ENCODE measurements at regions not wholly inside any gene's neighbourhood (a gene's known extent, or its start where the extent isn't known, plus 50 kb on each side); places are given as distances from the start of the nearest gene placed in this dataset.

GRCh38 chr11:128349650-128350299 is 237.6 kb downstream of the ETS1 start:
- TF ChIP-seq POLR2A (IDR thresholded peaks at IDR 0.05; ENCODE audit: low read depth, low read length) (no peak), SPI1 (IDR thresholded peaks at IDR 0.05; ENCODE audit: low read depth, low read length) (no peak), TAF1 (IDR thresholded peaks at IDR 0.05; ENCODE audit: low read depth, low read length) (no peak), PAX5 (IDR thresholded peaks at IDR 0.05; ENCODE audit: insufficient read depth, low read length, severe bottlenecking) (no peak), POU2F2 (IDR thresholded peaks at IDR 0.05; ENCODE audit: low read depth, low read length) (no peak), POLR2AphosphoS5 (IDR thresholded peaks at IDR 0.05; ENCODE audit: low read depth, low read length) (no peak)

GRCh38 chr11:128346804-128347203 is 240.6 kb downstream of the ETS1 start:
- DNase-seq (ENCODE audit: insufficient read length, low spot score): no peak
- no peak for TF ChIP-seq TAF1 (IDR thresholded peaks at IDR 0.05; ENCODE audit: low read depth, low read length)
- TF ChIP-seq PAX5 (IDR thresholded peaks at IDR 0.05; ENCODE audit: insufficient read depth, low read length, severe bottlenecking): no peak
- TF ChIP-seq POLR2A (IDR thresholded peaks at IDR 0.05; ENCODE audit: low read depth, low read length): no peak
- TF ChIP-seq POU2F2 (IDR thresholded peaks at IDR 0.05; ENCODE audit: low read depth, low read length): no peak
- no peak for TF ChIP-seq SPI1 (IDR thresholded peaks at IDR 0.05; ENCODE audit: low read depth, low read length)
- no peak for TF ChIP-seq POLR2AphosphoS5 (IDR thresholded peaks at IDR 0.05; ENCODE audit: low read depth, low read length)
- peak; percentile 13 for FAIRE-seq

More at GRCh38 chr11:128349650-128350299, 237.6 kb downstream of the ETS1 start:
- FAIRE-seq (no peak), DNase-seq (ENCODE audit: insufficient read length, low spot score) (no peak)

GRCh38 chr11:128345316-128345715 is 242.0 kb downstream of the ETS1 start:
- FAIRE-seq (no peak), DNase-seq (ENCODE audit: insufficient read length, low spot score) (no peak)
- TF ChIP-seq POLR2A (IDR thresholded peaks at IDR 0.05; ENCODE audit: low read depth, low read length): no peak
- TF ChIP-seq SPI1 (IDR thresholded peaks at IDR 0.05; ENCODE audit: low read depth, low read length): no peak
- no peak for TF ChIP-seq PAX5 (IDR thresholded peaks at IDR 0.05; ENCODE audit: insufficient read depth, low read length, severe bottlenecking)
- no peak for TF ChIP-seq POLR2AphosphoS5 (IDR thresholded peaks at IDR 0.05; ENCODE audit: low read depth, low read length)
- no peak for TF ChIP-seq TAF1 (IDR thresholded peaks at IDR 0.05; ENCODE audit: low read depth, low read length)
- TF ChIP-seq POU2F2 (IDR thresholded peaks at IDR 0.05; ENCODE audit: low read depth, low read length): no peak

- no peak for DNase-seq (ENCODE audit: insufficient read length, low spot score)
- TF ChIP-seq TAF1 (IDR thresholded peaks at IDR 0.05; ENCODE audit: low read depth, low read length) (no peak), PAX5 (IDR thresholded peaks at IDR 0.05; ENCODE audit: insufficient read depth, low read length, severe bottlenecking) (no peak), SPI1 (IDR thresholded peaks at IDR 0.05; ENCODE audit: low read depth, low read length) (no peak), POLR2AphosphoS5 (IDR thresholded peaks at IDR 0.05; ENCODE audit: low read depth, low read length) (no peak), POU2F2 (IDR thresholded peaks at IDR 0.05; ENCODE audit: low read depth, low read length) (no peak), POLR2A (IDR thresholded peaks at IDR 0.05; ENCODE audit: low read depth, low read length) (no peak)
- peak; percentile 82 for FAIRE-seq
These were observed 243.5 kb downstream of the ETS1 start for GRCh38 chr11:128343870-128344269.

GRCh38 chr11:128343135-128343514 is 244.2 kb downstream of the ETS1 start:
- FAIRE-seq (no peak), DNase-seq (ENCODE audit: insufficient read length, low spot score) (no peak)
- TF ChIP-seq POLR2A (IDR thresholded peaks at IDR 0.05; ENCODE audit: low read depth, low read length) (no peak), PAX5 (IDR thresholded peaks at IDR 0.05; ENCODE audit: insufficient read depth, low read length, severe bottlenecking) (no peak), POU2F2 (IDR thresholded peaks at IDR 0.05; ENCODE audit: low read depth, low read length) (no peak), TAF1 (IDR thresholded peaks at IDR 0.05; ENCODE audit: low read depth, low read length) (no peak), SPI1 (IDR thresholded peaks at IDR 0.05; ENCODE audit: low read depth, low read length) (no peak), POLR2AphosphoS5 (IDR thresholded peaks at IDR 0.05; ENCODE audit: low read depth, low read length) (no peak)

DNA sequence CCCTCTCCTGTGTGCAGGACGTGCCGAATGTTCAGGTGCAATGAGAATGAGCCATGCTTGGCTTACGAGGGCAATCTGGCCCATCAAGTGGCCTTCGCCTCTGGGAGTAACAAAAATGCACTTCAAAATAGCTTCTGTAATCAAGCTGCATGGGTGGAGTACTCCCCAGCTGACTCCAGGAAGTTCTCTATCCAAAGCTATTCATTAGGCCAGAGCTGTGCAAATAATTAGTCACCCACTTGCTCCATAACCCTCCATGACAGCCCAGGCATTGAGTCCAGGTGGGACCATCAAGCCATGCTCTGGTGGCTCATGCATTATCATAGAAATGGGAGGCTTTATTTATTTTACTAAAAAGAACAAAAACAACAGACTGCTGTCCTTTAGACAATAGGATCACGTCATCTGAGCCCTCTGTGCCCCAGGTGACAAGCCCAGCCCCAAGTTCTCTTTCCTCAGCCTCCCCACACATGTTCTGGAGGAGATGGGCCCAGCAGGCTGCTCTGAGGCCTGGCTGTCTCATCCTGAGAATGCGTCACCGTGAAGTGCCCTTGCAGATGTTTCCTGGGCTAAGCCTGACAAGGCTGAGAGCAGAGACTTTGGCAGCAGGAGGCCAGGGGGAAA is 244.7 kb downstream of the ETS1 start:
- DNase-seq (ENCODE audit: insufficient read length, low spot score) (peak; percentile 32), FAIRE-seq (peak; percentile 91)
- TF ChIP-seq TAF1 (IDR thresholded peaks at IDR 0.05; ENCODE audit: low read depth, low read length): no peak
- TF ChIP-seq POLR2AphosphoS5 (IDR thresholded peaks at IDR 0.05; ENCODE audit: low read depth, low read length): peak; percentile 21; the same call in 1 of the 2 replicates

DNA sequence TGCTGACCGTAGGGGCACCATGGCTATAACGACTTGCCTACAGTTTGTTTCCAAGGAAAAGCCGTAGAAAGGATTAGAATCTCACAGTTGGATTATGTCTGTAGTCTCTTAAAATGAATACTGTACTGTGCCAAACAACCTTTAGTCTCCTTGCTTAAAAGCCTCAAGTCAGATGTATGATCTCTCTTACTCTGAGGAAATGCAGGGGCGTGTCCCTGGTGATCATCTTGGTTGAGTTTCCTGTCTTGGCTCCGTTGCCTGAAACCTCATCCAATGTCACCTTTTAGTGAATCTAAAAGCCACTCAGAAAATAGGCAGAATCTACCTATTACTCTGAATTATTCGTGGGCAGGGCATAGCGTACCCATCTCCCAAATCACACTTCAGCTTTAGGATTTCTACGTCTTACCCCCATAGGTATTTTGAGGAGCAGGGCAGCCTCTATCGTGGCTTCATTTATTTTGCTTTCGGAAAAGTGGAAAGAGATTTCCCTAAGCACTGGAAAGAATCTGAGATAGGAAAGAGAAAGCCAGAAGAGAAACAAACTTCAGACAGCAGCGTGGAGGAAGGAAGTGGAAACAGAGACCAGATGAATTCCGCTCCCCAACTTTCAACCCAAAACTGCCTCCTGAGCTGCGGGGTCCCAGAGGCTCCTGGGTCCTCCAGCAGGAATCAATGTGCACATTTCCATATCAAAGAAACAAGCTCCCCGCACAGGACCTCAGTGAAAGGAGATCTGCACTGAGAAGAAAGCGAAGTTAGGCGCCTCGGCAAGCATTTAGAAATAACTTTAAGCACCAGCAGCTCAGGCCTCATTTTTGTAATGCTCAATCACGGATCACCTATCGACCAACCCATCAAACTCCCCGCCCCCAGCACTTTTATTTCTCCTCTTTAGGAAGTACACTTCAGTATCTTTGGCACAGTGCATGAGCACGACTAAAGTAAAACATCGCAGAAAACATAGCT is 245.8 kb downstream of the ETS1 start:
- peak; percentile 33 for FAIRE-seq
- TF ChIP-seq POU2F2 (IDR thresholded peaks at IDR 0.05; ENCODE audit: low read depth, low read length) (no peak), SPI1 (IDR thresholded peaks at IDR 0.05; ENCODE audit: low read depth, low read length) (no peak), PAX5 (IDR thresholded peaks at IDR 0.05; ENCODE audit: insufficient read depth, low read length, severe bottlenecking) (no peak), TAF1 (IDR thresholded peaks at IDR 0.05; ENCODE audit: low read depth, low read length) (no peak), POLR2AphosphoS5 (IDR thresholded peaks at IDR 0.05; ENCODE audit: low read depth, low read length) (no peak), POLR2A (IDR thresholded peaks at IDR 0.05; ENCODE audit: low read depth, low read length) (no peak)
- no peak for DNase-seq (ENCODE audit: insufficient read length, low spot score)

GRCh38 chr11:128339792-128340191 is 247.6 kb downstream of the ETS1 start:
- TF ChIP-seq POU2F2 (IDR thresholded peaks at IDR 0.05; ENCODE audit: low read depth, low read length) (no peak), TAF1 (IDR thresholded peaks at IDR 0.05; ENCODE audit: low read depth, low read length) (no peak), PAX5 (IDR thresholded peaks at IDR 0.05; ENCODE audit: insufficient read depth, low read length, severe bottlenecking) (no peak), POLR2AphosphoS5 (IDR thresholded peaks at IDR 0.05; ENCODE audit: low read depth, low read length) (no peak), POLR2A (IDR thresholded peaks at IDR 0.05; ENCODE audit: low read depth, low read length) (no peak), SPI1 (IDR thresholded peaks at IDR 0.05; ENCODE audit: low read depth, low read length) (no peak)
- FAIRE-seq (peak; percentile 65), DNase-seq (ENCODE audit: insufficient read length, low spot score) (no peak)

- FAIRE-seq (no peak), DNase-seq (ENCODE audit: insufficient read length, low spot score) (no peak)
- TF ChIP-seq TAF1 (IDR thresholded peaks at IDR 0.05; ENCODE audit: low read depth, low read length) (no peak), PAX5 (IDR thresholded peaks at IDR 0.05; ENCODE audit: insufficient read depth, low read length, severe bottlenecking) (no peak), SPI1 (IDR thresholded peaks at IDR 0.05; ENCODE audit: low read depth, low read length) (no peak), POLR2A (IDR thresholded peaks at IDR 0.05; ENCODE audit: low read depth, low read length) (no peak), POU2F2 (IDR thresholded peaks at IDR 0.05; ENCODE audit: low read depth, low read length) (no peak), POLR2AphosphoS5 (IDR thresholded peaks at IDR 0.05; ENCODE audit: low read depth, low read length) (no peak)
These were observed 248.5 kb downstream of the ETS1 start for GRCh38 chr11:128338811-128339210.

Data from GM12891 (cell line).